ENCODE measurements at regions not wholly inside any gene's neighbourhood (a gene's known extent, or its start where the extent isn't known, plus 50 kb on each side); places are given as distances from the start of the nearest gene placed in this dataset.
A peak's percentile ranks its signal among the peaks of the same experiment; 100 is the strongest.
"Not testable (repeated sequence)": the region's sequence is repeated elsewhere in the genome, so short reads cannot be mapped to it uniquely, and the experiment has no call there.

GRCh38 chr17:63286254-63286653, 159.9 kb downstream of the CYB561 start:
- Histone ChIP-seq H3K36me3 (ENCODE audit: control insufficient read depth in 1 of 2, insufficient read depth in 2 of 2, low read length in 1 of 2) (no peaks in the 10 kb centered on the region), H3K27ac (ENCODE audit: low read depth in 1 of 2, low read length in 2 of 2) (no peak overlapping the region), H3K4me3 (ENCODE audit: low read length in 2 of 2) (no peak overlapping the region), H3K27me3 (ENCODE audit: control insufficient read depth in 1 of 2, insufficient read depth in 2 of 2, low read length in 1 of 2) (no peaks in the 10 kb centered on the region), H3K9me3 (ENCODE audit: control insufficient read depth, low read length) (peaks cover 2% of the 10 kb centered on the region), H3K4me1 (ENCODE audit: control insufficient read depth in 1 of 2, insufficient read depth in 2 of 2, low read length in 2 of 2) (peaks cover 2 to 7% of the 10 kb centered on the region in 2 donors)
- ATAC-seq (ENCODE audit: low FRiP score) (no peak), DNase-seq (no peak)
- intact Hi-C loops (cut with DNase I) = no loop called here

- DNase-seq; H3K36me3 ChIP-seq (ENCODE audit: control insufficient read depth in 1 of 2, insufficient read depth in 2 of 2, low read length in 1 of 2); intact Hi-C loops (cut with DNase I); H3K4me1 ChIP-seq (ENCODE audit: control insufficient read depth in 1 of 2, insufficient read depth in 2 of 2, low read length in 2 of 2); H3K4me3 ChIP-seq (ENCODE audit: low read length in 2 of 2); H3K9me3 ChIP-seq (ENCODE audit: control insufficient read depth, low read length); H3K27me3 ChIP-seq (ENCODE audit: control insufficient read depth in 1 of 2, insufficient read depth in 2 of 2, low read length in 1 of 2); ATAC-seq (ENCODE audit: low FRiP score); H3K27ac ChIP-seq (ENCODE audit: low read depth in 1 of 2, low read length in 2 of 2): not testable (repeated sequence)
- WGBS, 2 donors = 98 to 99% methylated on average over 4 of the region's 4 CpGs
Measured at GRCh38 chr17:63287006-63287405, 159.1 kb downstream of the CYB561 start.

- 99 to 100% methylated on average over 1 of the region's 1 CpG for WGBS, 2 donors
- DNase-seq = no peak
- intact Hi-C loops (cut with DNase I) = loop anchor here in 1 of 2 donors (5.0 kb wide), 1 partner anchor 107 kb away; no protein-coding TSS in a partner anchor
Measured at GRCh38 chr17:63289931-63290330, 156.2 kb downstream of the CYB561 start.

GRCh38 chr17:63290351-63290750, 155.8 kb downstream of the CYB561 start:
- Histone ChIP-seq H3K36me3 (ENCODE audit: control insufficient read depth in 1 of 2, insufficient read depth in 2 of 2, low read length in 1 of 2) (no peaks in the 10 kb centered on the region), H3K27ac (ENCODE audit: low read depth in 1 of 2, low read length in 2 of 2) (peak overlapping the region in 1 of 2 donors; percentile 40), H3K9me3 (ENCODE audit: control insufficient read depth, low read length) (peaks cover 2% of the 10 kb centered on the region), H3K4me3 (ENCODE audit: low read length in 2 of 2) (no peak overlapping the region), H3K4me1 (ENCODE audit: control insufficient read depth in 1 of 2, insufficient read depth in 2 of 2, low read length in 2 of 2) (peaks cover 5 to 11% of the 10 kb centered on the region in 2 donors), H3K27me3 (ENCODE audit: control insufficient read depth in 1 of 2, insufficient read depth in 2 of 2, low read length in 1 of 2) (no peaks in the 10 kb centered on the region)
- DNase-seq = no peak
- ATAC-seq (ENCODE audit: low FRiP score) = no peak
- WGBS, 2 donors = 98% methylated on average over 1 of the region's 1 CpG
- intact Hi-C loops (cut with DNase I) = loop anchor here in 1 of 2 donors (5.0 kb wide), 1 partner anchor 107 kb away; no protein-coding TSS in a partner anchor

More at GRCh38 chr17:63289931-63290330, 156.2 kb downstream of the CYB561 start:
- Histone ChIP-seq H3K4me1 (ENCODE audit: control insufficient read depth in 1 of 2, insufficient read depth in 2 of 2, low read length in 2 of 2) (peaks cover 5 to 11% of the 10 kb centered on the region in 2 donors), H3K27ac (ENCODE audit: low read depth in 1 of 2, low read length in 2 of 2) (peak overlapping the region in 1 of 2 donors; percentile 40), H3K4me3 (ENCODE audit: low read length in 2 of 2) (no peak overlapping the region), H3K36me3 (ENCODE audit: control insufficient read depth in 1 of 2, insufficient read depth in 2 of 2, low read length in 1 of 2) (no peaks in the 10 kb centered on the region), H3K27me3 (ENCODE audit: control insufficient read depth in 1 of 2, insufficient read depth in 2 of 2, low read length in 1 of 2) (no peaks in the 10 kb centered on the region), H3K9me3 (ENCODE audit: control insufficient read depth, low read length) (peaks cover 2% of the 10 kb centered on the region)
- ATAC-seq (ENCODE audit: low FRiP score) = no peak

- Histone ChIP-seq H3K4me3 (ENCODE audit: low read length in 2 of 2) (no peak overlapping the region), H3K27ac (ENCODE audit: low read depth in 1 of 2, low read length in 2 of 2) (no peak overlapping the region), H3K9me3 (ENCODE audit: control insufficient read depth, low read length) (peaks cover under 1% of the 10 kb centered on the region), H3K36me3 (ENCODE audit: control insufficient read depth in 1 of 2, insufficient read depth in 2 of 2, low read length in 1 of 2) (no peaks in the 10 kb centered on the region), H3K27me3 (ENCODE audit: control insufficient read depth in 1 of 2, insufficient read depth in 2 of 2, low read length in 1 of 2) (no peaks in the 10 kb centered on the region), H3K4me1 (ENCODE audit: control insufficient read depth in 1 of 2, insufficient read depth in 2 of 2, low read length in 2 of 2) (peaks cover 5 to 11% of the 10 kb centered on the region in 2 donors)
- WGBS, 2 donors = 73 to 75% methylated on average over 2 of the region's 2 CpGs
- intact Hi-C loops (cut with DNase I) = loop anchor here in 1 of 2 donors (5.0 kb wide), 1 partner anchor 107 kb away; no protein-coding TSS in a partner anchor
- ATAC-seq (ENCODE audit: low FRiP score) = no peak
- no peak for DNase-seq
Measured at GRCh38 chr17:63290784-63291183, 155.3 kb downstream of the CYB561 start.

GRCh38 chr17:63291258-63291657, 154.8 kb downstream of the CYB561 start:
- H3K9me3 ChIP-seq (ENCODE audit: control insufficient read depth, low read length) = no peaks in the 10 kb centered on the region
- no peaks in the 10 kb centered on the region for H3K36me3 ChIP-seq (ENCODE audit: control insufficient read depth in 1 of 2, insufficient read depth in 2 of 2, low read length in 1 of 2)
- no peak for DNase-seq
- 82 to 89% methylated on average over 1 of the region's 1 CpG for WGBS, 2 donors
- no peaks in the 10 kb centered on the region for H3K27me3 ChIP-seq (ENCODE audit: control insufficient read depth in 1 of 2, insufficient read depth in 2 of 2, low read length in 1 of 2)
- intact Hi-C loops (cut with DNase I) = loop anchor here in 1 of 2 donors (5.0 kb wide), 1 partner anchor 106 kb away; no protein-coding TSS in a partner anchor
- no peak overlapping the region for H3K4me3 ChIP-seq (ENCODE audit: low read length in 2 of 2)
- H3K4me1 ChIP-seq (ENCODE audit: control insufficient read depth in 1 of 2, insufficient read depth in 2 of 2, low read length in 2 of 2) = peaks cover 5 to 11% of the 10 kb centered on the region in 2 donors
- no peak for ATAC-seq (ENCODE audit: low FRiP score)
- H3K27ac ChIP-seq (ENCODE audit: low read depth in 1 of 2, low read length in 2 of 2) = no peak overlapping the region

GRCh38 chr17:63292421-63292820, 153.7 kb downstream of the CYB561 start:
- no peak overlapping the region for H3K4me3 ChIP-seq (ENCODE audit: low read length in 2 of 2)
- DNase-seq (no peak), ATAC-seq (ENCODE audit: low FRiP score) (no peak)
- no peaks in the 10 kb centered on the region for H3K27me3 ChIP-seq (ENCODE audit: control insufficient read depth in 1 of 2, insufficient read depth in 2 of 2, low read length in 1 of 2)
- H3K4me1 ChIP-seq (ENCODE audit: control insufficient read depth in 1 of 2, insufficient read depth in 2 of 2, low read length in 2 of 2) = peaks cover 5 to 11% of the 10 kb centered on the region in 2 donors
- H3K9me3 ChIP-seq (ENCODE audit: control insufficient read depth, low read length) = no peaks in the 10 kb centered on the region
- intact Hi-C loops (cut with DNase I) = loop anchor here in 1 of 2 donors (5.0 kb wide), 1 partner anchor 105 kb away; no protein-coding TSS in a partner anchor
- H3K36me3 ChIP-seq (ENCODE audit: control insufficient read depth in 1 of 2, insufficient read depth in 2 of 2, low read length in 1 of 2) = no peaks in the 10 kb centered on the region
- H3K27ac ChIP-seq (ENCODE audit: low read depth in 1 of 2, low read length in 2 of 2) = peak overlapping the region; percentile 92 to 95

GRCh38 chr17:63293323-63294075, 152.6 kb downstream of the CYB561 start:
- ATAC-seq (ENCODE audit: low FRiP score) = peak; percentile 55
- H3K27ac ChIP-seq (ENCODE audit: low read depth in 1 of 2, low read length in 2 of 2) = peak overlapping the region; percentile 89 to 92
- no peaks in the 10 kb centered on the region for H3K36me3 ChIP-seq (ENCODE audit: control insufficient read depth in 1 of 2, insufficient read depth in 2 of 2, low read length in 1 of 2)
- WGBS, 2 donors = 5% methylated on average over 4 of the region's 4 CpGs
- intact Hi-C loops (cut with DNase I) = loop anchor here in 1 of 2 donors (5.0 kb wide), 1 partner anchor 104 kb away; no protein-coding TSS in a partner anchor
- H3K4me3 ChIP-seq (ENCODE audit: low read length in 2 of 2) = no peak overlapping the region
- no peaks in the 10 kb centered on the region for H3K27me3 ChIP-seq (ENCODE audit: control insufficient read depth in 1 of 2, insufficient read depth in 2 of 2, low read length in 1 of 2)
- H3K9me3 ChIP-seq (ENCODE audit: control insufficient read depth, low read length) = no peaks in the 10 kb centered on the region
- H3K4me1 ChIP-seq (ENCODE audit: control insufficient read depth in 1 of 2, insufficient read depth in 2 of 2, low read length in 2 of 2) = peaks cover 3 to 8% of the 10 kb centered on the region in 2 donors
- no peak for DNase-seq

GRCh38 chr17:63294776-63295175, 151.3 kb downstream of the CYB561 start:
- Histone ChIP-seq H3K27ac (ENCODE audit: low read depth in 1 of 2, low read length in 2 of 2) (peak overlapping the region in 1 of 2 donors; percentile 77), H3K9me3 (ENCODE audit: control insufficient read depth, low read length) (no peaks in the 10 kb centered on the region), H3K4me1 (ENCODE audit: control insufficient read depth in 1 of 2, insufficient read depth in 2 of 2, low read length in 2 of 2) (peaks cover 3 to 8% of the 10 kb centered on the region in 2 donors), H3K27me3 (ENCODE audit: control insufficient read depth in 1 of 2, insufficient read depth in 2 of 2, low read length in 1 of 2) (no peaks in the 10 kb centered on the region), H3K36me3 (ENCODE audit: control insufficient read depth in 1 of 2, insufficient read depth in 2 of 2, low read length in 1 of 2) (no peaks in the 10 kb centered on the region), H3K4me3 (ENCODE audit: low read length in 2 of 2) (no peak overlapping the region)
- intact Hi-C loops (cut with DNase I) = loop anchor here in 1 of 2 donors (5.0 kb wide), 2 partner anchors 43 to 103 kb away; no protein-coding TSS in a partner anchor
- no peak for ATAC-seq (ENCODE audit: low FRiP score)
- whole genome bisulfite sequencing, 2 donors = 22 to 23% methylated on average over 3 of the region's 3 CpGs
- DNase-seq = no peak
